ENCODE measurements at regions not wholly inside any gene's neighbourhood (a gene's known extent, or its start where the extent isn't known, plus 50 kb on each side); places are given as distances from the start of the nearest gene placed in this dataset.

DNA sequence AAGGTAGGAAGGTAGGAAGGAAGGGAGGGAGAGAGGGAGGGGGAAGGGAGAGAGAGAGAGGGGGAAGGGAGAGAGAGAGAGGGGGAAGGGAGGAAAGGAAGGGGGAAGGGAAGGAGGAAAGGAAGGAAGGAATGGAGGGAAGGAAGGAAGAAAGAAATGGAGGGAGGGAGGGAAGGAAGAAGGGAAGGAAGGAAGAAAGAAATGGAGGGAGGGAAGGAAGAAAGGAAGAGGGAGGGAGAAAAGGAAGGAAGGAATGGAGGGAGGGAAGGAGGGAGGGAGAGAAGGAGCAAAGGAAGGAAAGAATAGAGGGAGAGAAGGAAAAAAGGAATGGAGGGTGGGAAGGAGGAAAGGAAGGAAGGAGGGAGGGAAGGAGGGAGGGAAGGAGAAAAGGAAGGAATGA, 176.4 kb upstream of the PTER start:
- H3K27ac ChIP-seq = no peak overlapping the region
- no peaks in the 10 kb centered on the region for H3K36me3 ChIP-seq
- H3K9me3 ChIP-seq = no peaks in the 10 kb centered on the region
- intact Hi-C loops (cut with DNase I; ENCODE audit: low total_unique reads) = no loop called here
- H3K27me3 ChIP-seq = no peaks in the 10 kb centered on the region
- TF ChIP-seq POLR2A (IDR thresholded peaks at IDR 0.05) (no peak), POLR2AphosphoS5 (IDR thresholded peaks at IDR 0.05) (no peak)
- TF ChIP-seq, protein P1, sequence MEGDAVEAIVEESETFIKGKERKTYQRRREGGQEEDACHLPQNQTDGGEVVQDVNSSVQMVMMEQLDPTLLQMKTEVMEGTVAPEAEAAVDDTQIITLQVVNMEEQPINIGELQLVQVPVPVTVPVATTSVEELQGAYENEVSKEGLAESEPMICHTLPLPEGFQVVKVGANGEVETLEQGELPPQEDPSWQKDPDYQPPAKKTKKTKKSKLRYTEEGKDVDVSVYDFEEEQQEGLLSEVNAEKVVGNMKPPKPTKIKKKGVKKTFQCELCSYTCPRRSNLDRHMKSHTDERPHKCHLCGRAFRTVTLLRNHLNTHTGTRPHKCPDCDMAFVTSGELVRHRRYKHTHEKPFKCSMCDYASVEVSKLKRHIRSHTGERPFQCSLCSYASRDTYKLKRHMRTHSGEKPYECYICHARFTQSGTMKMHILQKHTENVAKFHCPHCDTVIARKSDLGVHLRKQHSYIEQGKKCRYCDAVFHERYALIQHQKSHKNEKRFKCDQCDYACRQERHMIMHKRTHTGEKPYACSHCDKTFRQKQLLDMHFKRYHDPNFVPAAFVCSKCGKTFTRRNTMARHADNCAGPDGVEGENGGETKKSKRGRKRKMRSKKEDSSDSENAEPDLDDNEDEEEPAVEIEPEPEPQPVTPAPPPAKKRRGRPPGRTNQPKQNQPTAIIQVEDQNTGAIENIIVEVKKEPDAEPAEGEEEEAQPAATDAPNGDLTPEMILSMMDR (IDR thresholded peaks at IDR 0.05) = no peak
- no peak overlapping the region for H3K4me3 ChIP-seq
- DNase-seq (ENCODE audit: low spot score in 2 of 2) = no peak
- H3K4me1 ChIP-seq = no peaks in the 10 kb centered on the region

DNA sequence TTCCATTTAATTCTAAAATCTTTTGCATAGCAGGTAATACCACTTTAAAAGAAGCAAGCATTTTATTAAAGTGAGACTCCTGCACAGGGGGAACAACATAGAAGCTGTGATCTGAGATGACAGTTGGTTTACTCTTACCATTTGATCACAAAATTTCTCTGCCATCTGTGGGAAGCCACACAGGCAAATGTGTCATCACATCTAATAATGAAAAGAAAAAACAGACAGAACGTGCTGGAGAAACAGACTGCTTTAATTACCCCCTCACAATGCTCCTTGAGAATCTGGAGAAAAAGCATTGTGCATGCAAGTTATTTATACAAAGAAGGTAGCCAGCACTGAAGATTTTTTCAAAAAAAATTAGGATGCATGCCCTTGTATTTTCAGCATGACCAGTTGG, 165.2 kb upstream of the PTER start:
- Histone ChIP-seq H3K36me3 (no peaks in the 10 kb centered on the region), H3K9me3 (peaks cover 0 to 9% of the 10 kb centered on the region in 2 donors), H3K4me1 (no peaks in the 10 kb centered on the region), H3K27me3 (no peaks in the 10 kb centered on the region), H3K27ac (no peak overlapping the region), H3K4me3 (no peak overlapping the region)
- DNase-seq (ENCODE audit: low spot score in 2 of 2) = no peak
- intact Hi-C loops (cut with DNase I; ENCODE audit: low total_unique reads) = no loop called here
- TF ChIP-seq, protein P1 (IDR thresholded peaks at IDR 0.05) = no peak
- TF ChIP-seq POLR2A (IDR thresholded peaks at IDR 0.05) (no peak), POLR2AphosphoS5 (IDR thresholded peaks at IDR 0.05) (no peak)

DNA sequence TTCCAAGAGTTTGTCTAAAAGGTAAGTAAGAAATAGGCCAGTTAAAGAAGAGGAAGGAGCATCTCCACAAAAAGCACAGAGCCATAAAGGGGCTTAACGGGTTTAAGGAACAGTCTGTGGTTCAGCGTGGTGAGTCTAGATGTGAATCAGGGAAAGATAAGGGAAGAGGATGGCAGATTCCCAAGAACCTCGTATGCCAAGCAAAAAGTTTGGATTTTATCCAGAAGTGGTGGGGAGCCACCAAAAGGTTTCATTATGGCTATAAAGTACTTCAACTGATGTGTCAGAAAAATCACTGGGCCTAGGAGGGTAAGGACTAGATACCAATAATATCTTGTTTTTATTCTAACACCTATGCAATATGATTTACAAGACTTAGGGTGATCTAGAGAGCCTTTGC, 161.9 kb upstream of the PTER start:
- Histone ChIP-seq H3K4me3 (no peak overlapping the region), H3K36me3 (no peaks in the 10 kb centered on the region), H3K27me3 (no peaks in the 10 kb centered on the region), H3K27ac (no peak overlapping the region), H3K4me1 (no peaks in the 10 kb centered on the region), H3K9me3 (no peaks in the 10 kb centered on the region)
- TF ChIP-seq POLR2A (IDR thresholded peaks at IDR 0.05) = no peak
- TF ChIP-seq, protein P1 (IDR thresholded peaks at IDR 0.05) = no peak
- TF ChIP-seq POLR2AphosphoS5 (IDR thresholded peaks at IDR 0.05) = no peak
- no peak for DNase-seq (ENCODE audit: low spot score in 2 of 2)
- intact Hi-C loops (cut with DNase I; ENCODE audit: low total_unique reads) = no loop called here

DNA sequence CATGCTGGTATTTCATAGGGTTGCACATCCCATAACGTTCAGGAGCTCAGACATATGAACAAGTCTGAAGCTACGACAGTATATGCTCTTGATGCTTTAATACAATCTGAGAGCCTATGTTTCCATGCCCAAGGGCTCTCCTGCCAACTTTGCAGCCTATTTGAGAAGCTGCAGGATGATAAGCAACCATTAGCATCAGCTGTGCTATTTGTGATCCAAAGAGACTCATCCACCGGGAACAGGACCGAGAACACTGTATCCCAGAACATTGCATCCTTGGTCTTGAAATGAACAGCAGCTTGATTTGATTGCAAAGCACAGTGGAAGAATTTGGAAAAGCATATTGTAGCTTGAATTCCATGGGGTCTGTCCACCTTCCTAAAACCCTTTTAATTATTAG, 156.2 kb upstream of the PTER start:
- no peaks in the 10 kb centered on the region for H3K27me3 ChIP-seq
- H3K36me3 ChIP-seq = no peaks in the 10 kb centered on the region
- intact Hi-C loops (cut with DNase I; ENCODE audit: low total_unique reads) = no loop called here
- no peak overlapping the region for H3K4me3 ChIP-seq
- no peaks in the 10 kb centered on the region for H3K9me3 ChIP-seq
- DNase-seq (ENCODE audit: low spot score in 2 of 2) = no peak
- TF ChIP-seq POLR2A (IDR thresholded peaks at IDR 0.05) (no peak), POLR2AphosphoS5 (IDR thresholded peaks at IDR 0.05) (no peak)
- TF ChIP-seq, protein P1 (IDR thresholded peaks at IDR 0.05) = no peak
- H3K4me1 ChIP-seq = no peaks in the 10 kb centered on the region
- H3K27ac ChIP-seq = no peak overlapping the region

DNA sequence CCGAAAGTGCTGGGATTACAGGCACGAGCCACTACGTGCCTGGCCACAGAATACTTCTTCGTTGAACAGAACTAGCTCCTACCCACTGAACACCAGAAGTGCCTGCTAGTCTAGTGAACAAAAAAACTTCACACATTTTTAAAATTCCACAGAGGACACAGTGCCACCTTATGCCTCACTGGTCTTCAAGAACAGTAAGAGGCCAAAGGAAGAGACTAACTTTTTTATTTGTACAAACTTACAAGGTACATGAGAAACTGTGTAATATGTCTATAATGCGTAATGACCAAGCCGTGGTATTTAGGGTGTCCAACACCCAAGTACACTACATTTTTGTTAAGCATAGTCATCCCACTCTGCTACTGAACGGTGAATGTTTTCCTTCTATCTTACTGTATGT, 144.4 kb upstream of the PTER start:
- no peak for DNase-seq (ENCODE audit: low spot score in 2 of 2)
- TF ChIP-seq POLR2A (IDR thresholded peaks at IDR 0.05) (no peak), POLR2AphosphoS5 (IDR thresholded peaks at IDR 0.05) (no peak)
- TF ChIP-seq, protein P1 (IDR thresholded peaks at IDR 0.05) = no peak
- H3K27ac ChIP-seq = no peak overlapping the region
- no peaks in the 10 kb centered on the region for H3K27me3 ChIP-seq
- H3K4me3 ChIP-seq = no peak overlapping the region
- H3K4me1 ChIP-seq = no peaks in the 10 kb centered on the region
- intact Hi-C loops (cut with DNase I; ENCODE audit: low total_unique reads) = no loop called here
- no peaks in the 10 kb centered on the region for H3K9me3 ChIP-seq
- no peaks in the 10 kb centered on the region for H3K36me3 ChIP-seq

Measured in breast epithelium (tissue), 4 donors.